ENCODE measurements at regions not wholly inside any gene's neighbourhood (a gene's known extent, or its start where the extent isn't known, plus 50 kb on each side); places are given as distances from the start of the nearest gene placed in this dataset.
A peak's percentile ranks its signal among the peaks of the same experiment; 100 is the strongest.

- H3K9me3 ChIP-seq (ENCODE audit: control insufficient read depth, insufficient read depth, low read depth, low read length): no peaks in the 10 kb centered on the region
- H3K27ac ChIP-seq (ENCODE audit: extremely low read depth, low read depth, low read length): no peak overlapping the region
- ChIA-PET POLR2A (no interaction called here), CTCF (interaction anchor here (0.8 kb wide), 1 partner anchor 56 kb away, joined by 3 read pairs; no protein-coding TSS in a partner anchor)
- TF ChIP-seq SETDB1 (IDR thresholded peaks at IDR 0.05; ENCODE audit: insufficient read length, low read length) (peak; percentile 31), ZNF521 (tag by site-specific recombination; IDR thresholded peaks at IDR 0.05) (no peak)
- H3K4me1 ChIP-seq (ENCODE audit: control insufficient read depth, insufficient read depth, low read length): no peaks in the 10 kb centered on the region
- no peaks in the 10 kb centered on the region for H3K36me3 ChIP-seq (ENCODE audit: control insufficient read depth in 2 of 2, insufficient read depth in 1 of 2, low read length in 2 of 2)
- H3K4me3 ChIP-seq (ENCODE audit: low read depth, low read length): no peak overlapping the region
Observed at GRCh38 chr11:69348414-69349235, 54.7 kb downstream of the MYEOV start.

DNA sequence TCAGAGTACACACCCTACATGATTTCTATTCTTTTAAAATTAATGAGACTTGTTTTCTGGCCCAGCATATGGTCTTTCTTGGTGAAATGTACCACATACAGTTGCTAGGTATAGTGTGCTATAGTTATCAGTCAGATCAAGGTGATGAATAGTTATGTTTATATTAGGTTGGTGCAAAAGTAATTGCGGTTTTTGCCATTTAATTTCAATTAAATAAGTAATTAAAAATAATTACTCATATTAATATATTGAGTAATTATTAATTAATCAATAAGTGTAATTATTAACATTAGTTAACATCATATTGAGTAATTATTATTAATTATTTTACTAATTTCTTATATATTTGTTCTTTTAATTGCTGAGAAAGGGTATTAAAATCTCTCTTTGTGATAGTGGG is 56.1 kb downstream of the MYEOV start:
- CTCF ChIA-PET: interaction anchor here (0.5 kb wide), 1 partner anchor 111 kb away, joined by 3 read pairs; no protein-coding TSS in a partner anchor
- Histone ChIP-seq H3K4me3 (ENCODE audit: low read depth, low read length) (no peak overlapping the region), H3K36me3 (ENCODE audit: control insufficient read depth in 2 of 2, insufficient read depth in 1 of 2, low read length in 2 of 2) (no peaks in the 10 kb centered on the region), H3K27ac (ENCODE audit: extremely low read depth, low read depth, low read length) (no peak overlapping the region), H3K9me3 (ENCODE audit: control insufficient read depth, insufficient read depth, low read depth, low read length) (no peaks in the 10 kb centered on the region), H3K4me1 (ENCODE audit: control insufficient read depth, insufficient read depth, low read length) (no peaks in the 10 kb centered on the region)
- TF ChIP-seq ZNF658 (tag by site-specific recombination; IDR thresholded peaks at IDR 0.05): no peak
- no peak for TF ChIP-seq ZNF792 (tag by site-specific recombination; IDR thresholded peaks at IDR 0.05)
- no peak for TF ChIP-seq ZNF354C (tag by site-specific recombination; IDR thresholded peaks at IDR 0.05; ENCODE audit: borderline replicate concordance, low read depth)
- TF ChIP-seq IKZF3 (tag by site-specific recombination; IDR thresholded peaks at IDR 0.05): no peak
- no peak for TF ChIP-seq ZNF580 (tag by site-specific recombination; IDR thresholded peaks at IDR 0.05)
- TF ChIP-seq, protein P1, sequence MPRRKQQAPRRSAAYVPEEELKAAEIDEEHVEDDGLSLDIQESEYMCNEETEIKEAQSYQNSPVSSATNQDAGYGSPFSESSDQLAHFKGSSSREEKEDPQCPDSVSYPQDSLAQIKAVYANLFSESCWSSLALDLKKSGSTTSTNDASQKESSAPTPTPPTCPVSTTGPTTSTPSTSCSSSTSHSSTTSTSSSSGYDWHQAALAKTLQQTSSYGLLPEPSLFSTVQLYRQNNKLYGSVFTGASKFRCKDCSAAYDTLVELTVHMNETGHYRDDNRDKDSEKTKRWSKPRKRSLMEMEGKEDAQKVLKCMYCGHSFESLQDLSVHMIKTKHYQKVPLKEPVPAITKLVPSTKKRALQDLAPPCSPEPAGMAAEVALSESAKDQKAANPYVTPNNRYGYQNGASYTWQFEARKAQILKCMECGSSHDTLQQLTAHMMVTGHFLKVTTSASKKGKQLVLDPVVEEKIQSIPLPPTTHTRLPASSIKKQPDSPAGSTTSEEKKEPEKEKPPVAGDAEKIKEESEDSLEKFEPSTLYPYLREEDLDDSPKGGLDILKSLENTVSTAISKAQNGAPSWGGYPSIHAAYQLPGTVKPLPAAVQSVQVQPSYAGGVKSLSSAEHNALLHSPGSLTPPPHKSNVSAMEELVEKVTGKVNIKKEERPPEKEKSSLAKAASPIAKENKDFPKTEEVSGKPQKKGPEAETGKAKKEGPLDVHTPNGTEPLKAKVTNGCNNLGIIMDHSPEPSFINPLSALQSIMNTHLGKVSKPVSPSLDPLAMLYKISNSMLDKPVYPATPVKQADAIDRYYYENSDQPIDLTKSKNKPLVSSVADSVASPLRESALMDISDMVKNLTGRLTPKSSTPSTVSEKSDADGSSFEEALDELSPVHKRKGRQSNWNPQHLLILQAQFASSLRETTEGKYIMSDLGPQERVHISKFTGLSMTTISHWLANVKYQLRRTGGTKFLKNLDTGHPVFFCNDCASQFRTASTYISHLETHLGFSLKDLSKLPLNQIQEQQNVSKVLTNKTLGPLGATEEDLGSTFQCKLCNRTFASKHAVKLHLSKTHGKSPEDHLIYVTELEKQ (tag by site-specific recombination; IDR thresholded peaks at IDR 0.05; ENCODE audit: borderline replicate concordance): no peak
- TF ChIP-seq HOXA7 (CRISPR knock-in tag; IDR thresholded peaks at IDR 0.05; ENCODE audit: borderline replicate concordance): no peak
- no peak for TF ChIP-seq ZNF48 (tag by site-specific recombination; IDR thresholded peaks at IDR 0.05)
- TF ChIP-seq ZNF114 (tag by site-specific recombination; IDR thresholded peaks at IDR 0.05): no peak
- no peak for TF ChIP-seq ZNF24 (tag by site-specific recombination; IDR thresholded peaks at IDR 0.05)
- TF ChIP-seq HOXC10 (CRISPR knock-in tag; IDR thresholded peaks at IDR 0.05): no peak
- TF ChIP-seq ZNF175 (tag by site-specific recombination; IDR thresholded peaks at IDR 0.05): no peak
- POLR2A ChIA-PET: no interaction called here

DNA sequence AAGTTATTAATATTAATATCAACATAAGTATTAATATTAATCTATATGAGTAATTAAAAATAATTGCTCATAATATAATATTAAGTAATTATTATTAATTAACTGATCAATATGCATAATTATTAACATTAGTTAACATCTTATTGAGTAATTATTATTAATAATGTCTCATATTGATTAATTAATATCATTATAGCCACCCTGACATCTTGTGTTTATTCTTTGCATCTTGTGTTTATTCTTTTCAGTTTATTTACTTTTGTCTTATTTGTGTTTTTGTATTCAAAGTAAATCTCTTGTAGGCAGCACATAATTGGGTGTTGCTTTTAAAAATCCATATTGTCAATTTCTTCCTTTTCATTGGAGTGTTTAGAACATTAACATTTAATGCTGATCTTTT is 56.6 kb downstream of the MYEOV start:
- no peaks in the 10 kb centered on the region for H3K36me3 ChIP-seq (ENCODE audit: control insufficient read depth in 2 of 2, insufficient read depth in 1 of 2, low read length in 2 of 2)
- POLR2A ChIA-PET: no interaction called here
- H3K27ac ChIP-seq (ENCODE audit: extremely low read depth, low read depth, low read length): no peak overlapping the region
- CTCF ChIA-PET: no interaction called here
- H3K4me1 ChIP-seq (ENCODE audit: control insufficient read depth, insufficient read depth, low read length): no peaks in the 10 kb centered on the region
- no peaks in the 10 kb centered on the region for H3K9me3 ChIP-seq (ENCODE audit: control insufficient read depth, insufficient read depth, low read depth, low read length)
- no peak overlapping the region for H3K4me3 ChIP-seq (ENCODE audit: low read depth, low read length)
- no peak for TF ChIP-seq ZNF398 (tag by site-specific recombination; IDR thresholded peaks at IDR 0.05)
- TF ChIP-seq ZNF548 (tag by site-specific recombination; IDR thresholded peaks at IDR 0.05): no peak
- TF ChIP-seq ZNF837 (tag by site-specific recombination; IDR thresholded peaks at IDR 0.05): no peak

Measured in HEK293 (cell line).